ENCODE measurements at regions not wholly inside any gene's neighbourhood (a gene's known extent, or its start where the extent isn't known, plus 50 kb on each side); places are given as distances from the start of the nearest gene placed in this dataset.

DNA sequence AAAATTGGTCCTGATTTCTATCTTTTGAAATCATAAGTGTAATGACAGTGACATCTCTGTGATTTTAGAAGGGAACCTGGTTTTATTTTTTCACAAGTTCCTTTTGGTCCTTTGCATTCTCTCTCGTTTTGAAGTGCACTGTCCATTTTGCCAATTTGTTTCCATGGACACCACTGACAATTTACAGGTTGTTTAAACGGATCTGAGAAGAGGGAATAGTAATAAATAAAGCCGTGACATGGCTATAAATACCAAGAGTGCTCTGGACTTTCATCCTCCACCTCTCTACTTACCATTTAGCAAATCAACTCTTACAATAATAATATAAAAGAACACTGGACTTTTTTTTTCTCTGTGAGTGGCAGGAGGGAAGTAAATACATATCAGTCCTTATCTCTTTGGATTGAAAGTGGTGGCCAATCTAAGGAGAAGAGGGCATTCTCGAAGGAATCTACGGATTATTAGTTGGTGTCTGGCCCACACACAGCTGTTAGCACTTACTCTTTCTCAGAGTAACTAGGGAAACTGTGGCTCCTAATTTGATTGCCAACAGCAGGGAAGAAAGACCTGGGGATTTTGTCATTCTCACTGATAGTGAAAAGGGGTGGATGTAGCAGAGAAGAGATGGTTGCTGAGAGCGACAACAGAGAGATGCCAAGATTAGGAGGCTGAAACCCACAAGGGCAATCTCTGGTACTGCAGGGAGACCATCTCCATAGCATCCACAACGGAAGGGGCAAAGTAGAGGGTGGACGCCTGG lies 108.7 kb upstream of the FSHR start:
- no peak for TF ChIP-seq TEAD4 (IDR thresholded peaks at IDR 0.05)
- no peak for TF ChIP-seq FOXM1 (IDR thresholded peaks at IDR 0.05; ENCODE audit: borderline replicate concordance, low read depth)
- TF ChIP-seq TCF12 (IDR thresholded peaks at IDR 0.05; ENCODE audit: low read depth), result no peak
- no peak for TF ChIP-seq EGR1 (IDR thresholded peaks at IDR 0.05)
- no peak for TF ChIP-seq CREB1 (IDR thresholded peaks at IDR 0.05; ENCODE audit: low read depth)
- TF ChIP-seq EP300 (IDR thresholded peaks at IDR 0.05; ENCODE audit: borderline replicate concordance), result no peak
- TF ChIP-seq RAD21 (IDR thresholded peaks at IDR 0.05; ENCODE audit: low read depth), result no peak
- no peak for TF ChIP-seq CEBPB (IDR thresholded peaks at IDR 0.05)
